ENCODE measurements at regions not wholly inside any gene's neighbourhood (a gene's known extent, or its start where the extent isn't known, plus 50 kb on each side); places are given as distances from the start of the nearest gene placed in this dataset.

- TF ChIP-seq, protein P1, sequence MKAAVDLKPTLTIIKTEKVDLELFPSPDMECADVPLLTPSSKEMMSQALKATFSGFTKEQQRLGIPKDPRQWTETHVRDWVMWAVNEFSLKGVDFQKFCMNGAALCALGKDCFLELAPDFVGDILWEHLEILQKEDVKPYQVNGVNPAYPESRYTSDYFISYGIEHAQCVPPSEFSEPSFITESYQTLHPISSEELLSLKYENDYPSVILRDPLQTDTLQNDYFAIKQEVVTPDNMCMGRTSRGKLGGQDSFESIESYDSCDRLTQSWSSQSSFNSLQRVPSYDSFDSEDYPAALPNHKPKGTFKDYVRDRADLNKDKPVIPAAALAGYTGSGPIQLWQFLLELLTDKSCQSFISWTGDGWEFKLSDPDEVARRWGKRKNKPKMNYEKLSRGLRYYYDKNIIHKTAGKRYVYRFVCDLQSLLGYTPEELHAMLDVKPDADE (IDR thresholded peaks at IDR 0.05) = no peak
These were observed 547.3 kb upstream of the GBE1 start (continued) for GRCh38 chr3:82308755-82309154.

GRCh38 chr3:82306189-82306588, 544.7 kb upstream of the GBE1 start:
- Mint-ChIP-seq H3K4me1 (no peaks in the 10 kb centered on the region), H3K27me3 (ENCODE audit: insufficient read depth, low read depth, poor library complexity) (no peaks in the 10 kb centered on the region), H3K36me3 (ENCODE audit: low read depth) (peaks cover 4% of the 10 kb centered on the region; the same call in 1 of the 3 replicates), H3K27ac (no peak overlapping the region), H3K4me3 (no peak overlapping the region), H3K9me3 (no peaks in the 10 kb centered on the region)
- H3K9me2 ChIP-seq (ENCODE audit: insufficient read depth) = peaks cover 4% of the 10 kb centered on the region; the same call in 1 of the 2 replicates
- H3K36me3 ChIP-seq (ENCODE audit: insufficient read depth) = no peaks in the 10 kb centered on the region
- H3K27ac ChIP-seq (ENCODE audit: low read depth) = no peak overlapping the region
- H2AFZ ChIP-seq = no peak overlapping the region
- no peaks in the 10 kb centered on the region for H3K27me3 ChIP-seq (ENCODE audit: insufficient read depth)
- no peaks in the 10 kb centered on the region for H3K79me2 ChIP-seq (replicated peaks; ENCODE audit: insufficient read depth)
- no peak overlapping the region for H3K4me2 ChIP-seq
- H3K4me3 ChIP-seq = no peak overlapping the region
- no peaks in the 10 kb centered on the region for H3F3A ChIP-seq (replicated peaks; ENCODE audit: low read depth)
- H4K20me1 ChIP-seq (replicated peaks; ENCODE audit: insufficient read depth) = no peaks in the 10 kb centered on the region
- ATAC-seq (no peak), DNase-seq (ENCODE audit: low spot score) (no peak)
- no peaks in the 10 kb centered on the region for H3K4me1 ChIP-seq (ENCODE audit: insufficient read depth)
- TF ChIP-seq, protein P1 (IDR thresholded peaks at IDR 0.05) = no peak
- no peak for TF ChIP-seq ZNF462 (CRISPR knock-in tag; IDR thresholded peaks at IDR 0.05)
- TF ChIP-seq POLR2AphosphoS5 (IDR thresholded peaks at IDR 0.05; ENCODE audit: low read depth) = no peak
- TF ChIP-seq EZH2 (IDR thresholded peaks at IDR 0.05; ENCODE audit: low read depth, unreplicated experiment) = no peak
- TF ChIP-seq EZH2phosphoT487 (IDR thresholded peaks at IDR 0.05; ENCODE audit: unreplicated experiment) = no peak
- TF ChIP-seq ZNF331 (CRISPR knock-in tag; IDR thresholded peaks at IDR 0.05; ENCODE audit: low read depth) = no peak
- no peak for TF ChIP-seq JUNB (IDR thresholded peaks at IDR 0.05; ENCODE audit: unreplicated experiment)
- TF ChIP-seq CREB1 (CRISPR knock-in tag; IDR thresholded peaks at IDR 0.05; ENCODE audit: low read depth) = no peak
- TF ChIP-seq, protein P2, sequence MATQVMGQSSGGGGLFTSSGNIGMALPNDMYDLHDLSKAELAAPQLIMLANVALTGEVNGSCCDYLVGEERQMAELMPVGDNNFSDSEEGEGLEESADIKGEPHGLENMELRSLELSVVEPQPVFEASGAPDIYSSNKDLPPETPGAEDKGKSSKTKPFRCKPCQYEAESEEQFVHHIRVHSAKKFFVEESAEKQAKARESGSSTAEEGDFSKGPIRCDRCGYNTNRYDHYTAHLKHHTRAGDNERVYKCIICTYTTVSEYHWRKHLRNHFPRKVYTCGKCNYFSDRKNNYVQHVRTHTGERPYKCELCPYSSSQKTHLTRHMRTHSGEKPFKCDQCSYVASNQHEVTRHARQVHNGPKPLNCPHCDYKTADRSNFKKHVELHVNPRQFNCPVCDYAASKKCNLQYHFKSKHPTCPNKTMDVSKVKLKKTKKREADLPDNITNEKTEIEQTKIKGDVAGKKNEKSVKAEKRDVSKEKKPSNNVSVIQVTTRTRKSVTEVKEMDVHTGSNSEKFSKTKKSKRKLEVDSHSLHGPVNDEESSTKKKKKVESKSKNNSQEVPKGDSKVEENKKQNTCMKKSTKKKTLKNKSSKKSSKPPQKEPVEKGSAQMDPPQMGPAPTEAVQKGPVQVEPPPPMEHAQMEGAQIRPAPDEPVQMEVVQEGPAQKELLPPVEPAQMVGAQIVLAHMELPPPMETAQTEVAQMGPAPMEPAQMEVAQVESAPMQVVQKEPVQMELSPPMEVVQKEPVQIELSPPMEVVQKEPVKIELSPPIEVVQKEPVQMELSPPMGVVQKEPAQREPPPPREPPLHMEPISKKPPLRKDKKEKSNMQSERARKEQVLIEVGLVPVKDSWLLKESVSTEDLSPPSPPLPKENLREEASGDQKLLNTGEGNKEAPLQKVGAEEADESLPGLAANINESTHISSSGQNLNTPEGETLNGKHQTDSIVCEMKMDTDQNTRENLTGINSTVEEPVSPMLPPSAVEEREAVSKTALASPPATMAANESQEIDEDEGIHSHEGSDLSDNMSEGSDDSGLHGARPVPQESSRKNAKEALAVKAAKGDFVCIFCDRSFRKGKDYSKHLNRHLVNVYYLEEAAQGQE (IDR thresholded peaks at IDR 0.05; ENCODE audit: unreplicated experiment) = no peak
- TF ChIP-seq ZNF114 (CRISPR knock-in tag; IDR thresholded peaks at IDR 0.05) = no peak
- TF ChIP-seq STAT1 (IDR thresholded peaks at IDR 0.05; ENCODE audit: unreplicated experiment) = no peak
- no peak for TF ChIP-seq CTCF (conservative IDR thresholded peaks at IDR 0.05; ENCODE audit: low read depth in 2 of 2)
